Endodermal cell (in vitro differentiated cells): ENCODE measurements at regions not wholly inside any gene's neighbourhood (a gene's known extent, or its start where the extent isn't known, plus 50 kb on each side); places are given as distances from the start of the nearest gene placed in this dataset.

Experiments
- DNase-seq: peaks from one replicate; pipeline ENCODE4 v3.0.0-alpha.2; 2017
- H3K27ac ChIP-seq: 2 replicates; pipeline ENCODE4 v1.5.1; 2013; ENCODE audit warnings: mild to moderate bottlenecking, low read depth, low read length, moderate library complexity
- H3K27me3 ChIP-seq: 2 replicates; pipeline ENCODE4 v1.6.1; 2013; ENCODE audit warnings: mild to moderate bottlenecking, low read length, moderate library complexity; ENCODE audit not compliant: insufficient read depth, control insufficient read depth, poor library complexity, severe bottlenecking
- H3K36me3 ChIP-seq: 2 replicates; pipeline ENCODE4 v1.7.0; 2013; ENCODE audit warnings: mild to moderate bottlenecking, low read length, moderate library complexity; ENCODE audit not compliant: control insufficient read depth, insufficient read depth
- H3K4me1 ChIP-seq: one replicate; pipeline ENCODE4 v1.7.0; 2013; ENCODE audit warnings: low read length; ENCODE audit not compliant: control insufficient read depth, insufficient read depth
- H3K4me3 ChIP-seq: 2 replicates; pipeline ENCODE4 v1.5.1; 2013; ENCODE audit warnings: mild to moderate bottlenecking, low read length, moderate library complexity
- H3K9ac ChIP-seq: 2 replicates; pipeline ENCODE4 v1.6.1; 2013; ENCODE audit warnings: mild to moderate bottlenecking, low read length, moderate library complexity; ENCODE audit not compliant: poor library complexity, severe bottlenecking; ENCODE audit errors: extremely low read depth
- H3K9me3 ChIP-seq: 2 replicates; pipeline ENCODE4 v1.6.1; 2013; ENCODE audit warnings: mild to moderate bottlenecking, low read length, moderate library complexity; ENCODE audit not compliant: control insufficient read depth
- H3K27ac Mint-ChIP-seq: 2 replicates; pipeline ENCODE4 v1.8.0; 2020; ENCODE audit warnings: mixed read lengths
- H3K27me3 Mint-ChIP-seq: 2 replicates; pipeline ENCODE4 v1.8.0; 2021; ENCODE audit warnings: mild to moderate bottlenecking, mixed read lengths; ENCODE audit not compliant: insufficient read depth
- H3K36me3 Mint-ChIP-seq: 2 replicates; pipeline ENCODE4 v1.8.0; 2020; ENCODE audit warnings: low read depth, mixed read lengths
- H3K4me1 Mint-ChIP-seq: 2 replicates; pipeline ENCODE4 v1.8.0; 2020; ENCODE audit warnings: mixed read lengths
- H3K4me3 Mint-ChIP-seq: 2 replicates; pipeline ENCODE4 v1.8.0; 2020; ENCODE audit warnings: mild to moderate bottlenecking, moderate library complexity, mixed read lengths
- H3K9me3 Mint-ChIP-seq: 2 replicates; pipeline ENCODE4 v1.8.0; 2020; ENCODE audit warnings: mild to moderate bottlenecking, mixed read lengths
- WGBS, 2 experiments: methylation state at CpG; one replicate each; pipeline versions ENCODE4 v1.1.5 to v1.1.7; 2013; ENCODE audit warnings: missing lambda C conversion rate in 2 of 2, mixed read lengths in 1 of 2; ENCODE audit not compliant: insufficient coverage in 1 of 2, insufficient read length in 1 of 2; 5-methylcytosine and 5-hydroxymethylcytosine counted together
- TF ChIP-seq, protein P1 (sequence below): fragments of 200-600 bp; sonication (generic); conservative IDR thresholded peaks from 2 replicates; pipeline ENCODE4 v1.5.0; 2021; ENCODE audit warnings: antibody characterized with exemption, mild to moderate bottlenecking

DNA sequence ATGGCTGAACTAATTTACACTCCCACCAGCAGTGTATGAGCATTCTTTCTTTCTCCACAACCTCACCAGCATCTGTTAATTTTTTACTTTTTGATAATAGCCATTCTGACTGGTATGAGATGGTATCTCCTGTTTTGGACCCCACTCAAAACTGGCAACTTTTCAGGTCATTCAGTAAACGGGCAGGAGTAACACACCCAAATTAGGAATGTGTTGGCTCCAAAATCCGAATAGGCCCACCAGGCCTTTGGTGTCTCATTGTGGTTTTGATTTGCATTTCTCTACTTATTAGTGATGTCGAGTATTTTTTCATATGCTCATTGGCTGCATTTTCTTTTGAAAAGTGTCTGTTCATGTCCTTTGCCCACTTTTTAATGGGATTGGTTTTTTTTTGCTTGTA, 517.1 kb downstream of the TMEM232 start:
- H3K27me3 Mint-ChIP-seq = peaks cover 4% of the 10 kb centered on the region
- peaks cover 14% of the 10 kb centered on the region for H3K9me3 Mint-ChIP-seq
- no peak overlapping the region for H3K4me3 Mint-ChIP-seq

DNA sequence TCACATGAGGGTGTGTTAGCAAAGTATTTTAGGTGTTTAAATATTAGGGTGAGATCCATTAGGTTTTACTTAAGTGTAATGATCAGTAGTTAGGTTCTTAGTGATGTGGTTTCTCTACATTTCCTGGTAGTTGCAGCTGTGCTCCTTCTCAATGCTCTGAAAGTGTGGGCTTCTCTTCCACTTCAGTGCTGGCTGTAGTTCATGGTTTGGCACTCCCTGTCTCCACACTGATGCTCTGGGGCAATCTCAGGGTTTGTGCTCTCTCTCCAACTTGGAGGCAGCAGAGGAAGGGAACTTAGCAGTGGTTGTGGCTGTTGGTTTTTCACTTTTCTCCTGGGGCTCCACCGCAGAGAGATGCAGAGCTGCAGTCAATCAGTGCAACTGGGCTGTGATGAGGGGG, 507.5 kb downstream of the TMEM232 start:
- TF ChIP-seq, protein P1, sequence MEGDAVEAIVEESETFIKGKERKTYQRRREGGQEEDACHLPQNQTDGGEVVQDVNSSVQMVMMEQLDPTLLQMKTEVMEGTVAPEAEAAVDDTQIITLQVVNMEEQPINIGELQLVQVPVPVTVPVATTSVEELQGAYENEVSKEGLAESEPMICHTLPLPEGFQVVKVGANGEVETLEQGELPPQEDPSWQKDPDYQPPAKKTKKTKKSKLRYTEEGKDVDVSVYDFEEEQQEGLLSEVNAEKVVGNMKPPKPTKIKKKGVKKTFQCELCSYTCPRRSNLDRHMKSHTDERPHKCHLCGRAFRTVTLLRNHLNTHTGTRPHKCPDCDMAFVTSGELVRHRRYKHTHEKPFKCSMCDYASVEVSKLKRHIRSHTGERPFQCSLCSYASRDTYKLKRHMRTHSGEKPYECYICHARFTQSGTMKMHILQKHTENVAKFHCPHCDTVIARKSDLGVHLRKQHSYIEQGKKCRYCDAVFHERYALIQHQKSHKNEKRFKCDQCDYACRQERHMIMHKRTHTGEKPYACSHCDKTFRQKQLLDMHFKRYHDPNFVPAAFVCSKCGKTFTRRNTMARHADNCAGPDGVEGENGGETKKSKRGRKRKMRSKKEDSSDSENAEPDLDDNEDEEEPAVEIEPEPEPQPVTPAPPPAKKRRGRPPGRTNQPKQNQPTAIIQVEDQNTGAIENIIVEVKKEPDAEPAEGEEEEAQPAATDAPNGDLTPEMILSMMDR = no peak
- no peak overlapping the region for H3K4me3 Mint-ChIP-seq
- H3K9me3 ChIP-seq = peaks cover 30% of the 10 kb centered on the region
- peaks cover 4% of the 10 kb centered on the region for H3K27me3 Mint-ChIP-seq
- no peaks in the 10 kb centered on the region for H3K27me3 ChIP-seq
- WGBS, 2 experiments = 90% methylated on average over 1 of the region's 1 CpG; no CpG with 5 or more reads in 1 of the 2 experiments
- H3K27ac Mint-ChIP-seq = no peak overlapping the region
- H3K9me3 Mint-ChIP-seq = peaks cover 61% of the 10 kb centered on the region
- no peaks in the 10 kb centered on the region for H3K4me1 Mint-ChIP-seq
- no peaks in the 10 kb centered on the region for H3K36me3 Mint-ChIP-seq
- no peaks in the 10 kb centered on the region for H3K36me3 ChIP-seq
- DNase-seq = no peak
- no peaks in the 10 kb centered on the region for H3K4me1 ChIP-seq
- H3K4me3 ChIP-seq = no peak overlapping the region
- no peak overlapping the region for H3K9ac ChIP-seq
- H3K27ac ChIP-seq = no peak overlapping the region

More for the DNA sequence above, 517.1 kb downstream of the TMEM232 start:
- H3K36me3 Mint-ChIP-seq = no peaks in the 10 kb centered on the region
- Histone ChIP-seq H3K9me3 (no peaks in the 10 kb centered on the region), H3K9ac (no peak overlapping the region), H3K27ac (no peak overlapping the region), H3K4me1 (no peaks in the 10 kb centered on the region), H3K27me3 (no peaks in the 10 kb centered on the region), H3K36me3 (no peaks in the 10 kb centered on the region), H3K4me3 (no peak overlapping the region)
- WGBS, 2 experiments = 88 to 89% methylated on average over 3 of the region's 3 CpGs
- no peak for DNase-seq
- H3K27ac Mint-ChIP-seq = no peak overlapping the region
- TF ChIP-seq, protein P1 = no peak
- H3K4me1 Mint-ChIP-seq = no peaks in the 10 kb centered on the region

DNA sequence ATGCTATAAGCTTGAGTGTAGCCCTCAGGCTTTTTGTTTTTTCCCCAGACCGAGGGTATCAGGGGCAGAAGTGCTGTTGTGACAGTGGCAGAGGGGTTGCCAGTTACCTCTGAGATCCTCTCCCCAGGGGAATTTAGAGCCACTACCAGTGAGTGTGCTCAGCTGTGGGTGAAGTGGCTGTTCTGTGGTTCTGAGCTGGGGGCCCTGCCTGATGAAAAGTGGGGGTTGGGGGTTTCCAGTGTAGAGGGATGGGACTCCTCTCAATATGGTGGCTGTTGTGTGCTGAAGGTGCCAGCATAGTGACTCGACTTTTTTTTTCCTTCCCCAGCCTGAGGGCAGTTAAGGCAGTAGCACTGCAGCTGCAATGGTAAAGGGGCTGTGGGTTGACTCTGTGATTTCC, 506.7 kb downstream of the TMEM232 start:
- H3K4me3 Mint-ChIP-seq = no peak overlapping the region

More for the DNA sequence above, 506.7 kb downstream of the TMEM232 start:
- Mint-ChIP-seq H3K9me3 (peaks cover 53% of the 10 kb centered on the region), H3K36me3 (no peaks in the 10 kb centered on the region), H3K27ac (no peak overlapping the region), H3K27me3 (peaks cover 2% of the 10 kb centered on the region), H3K4me1 (no peaks in the 10 kb centered on the region)
- TF ChIP-seq, protein P1 = no peak
- Histone ChIP-seq H3K27ac (no peak overlapping the region), H3K27me3 (no peaks in the 10 kb centered on the region), H3K9ac (no peak overlapping the region), H3K4me1 (no peaks in the 10 kb centered on the region), H3K36me3 (no peaks in the 10 kb centered on the region), H3K9me3 (peaks cover 30% of the 10 kb centered on the region), H3K4me3 (no peak overlapping the region)
- WGBS, 2 experiments = 80 to 83% methylated on average over 1 to 2 of the region's 2 CpGs
- no peak for DNase-seq
